ENCODE measurements at regions not wholly inside any gene's neighbourhood (a gene's known extent, or its start where the extent isn't known, plus 50 kb on each side); places are given as distances from the start of the nearest gene placed in this dataset.

- CTCF ChIA-PET (ENCODE audit: low intra/inter-chr PET ratio): no interaction called here
- ATAC-seq: no peak
- 32% methylated on average over 3 of the region's 3 CpGs for WGBS (ENCODE audit: insufficient coverage, low coverage, missing lambda C conversion rate)
- H3K4me1 ChIP-seq (replicated peaks in 1 of 2; ENCODE audit: control insufficient read depth in 2 of 2, insufficient read depth in 2 of 2, low read length in 2 of 2): no peaks in the 10 kb centered on the region; a peak in 1 of 5 replicates
- no peak overlapping the region for H3K9ac ChIP-seq (ENCODE audit: insufficient read depth in 1 of 2, low read depth in 2 of 2, low read length in 2 of 2)
- BruUV-seq (replicated peaks): no TSS peak
- H3K9me3 ChIP-seq (replicated peaks; ENCODE audit: control insufficient read depth, insufficient read depth, low read depth, low read length): no peaks in the 10 kb centered on the region; the same call in 1 of the 2 replicates
- no peaks in the 10 kb centered on the region for H3K36me3 ChIP-seq (ENCODE audit: control insufficient read depth, insufficient read depth, low read length)
- no peak overlapping the region for H3K27ac ChIP-seq (ENCODE audit: extremely low read depth, low read depth, low read length)
- intact Hi-C loops (cut with micrococcal nuclease): no loop called here
- H3K79me2 ChIP-seq (ENCODE audit: control insufficient read depth, insufficient read depth, low read length): no peaks in the 10 kb centered on the region
- TF ChIP-seq BMI1 (IDR thresholded peaks at IDR 0.05; ENCODE audit: low read length) (no peak), ZNF408 (CRISPR knock-in tag; IDR thresholded peaks at IDR 0.05; ENCODE audit: low read depth) (no peak), GATAD2B (IDR thresholded peaks at IDR 0.05; ENCODE audit: borderline replicate concordance) (no peak), YY1 (IDR thresholded peaks at IDR 0.05; ENCODE audit: borderline replicate concordance in 1 of 3, control insufficient read depth in 1 of 3, extremely low read depth in 1 of 3, insufficient read depth in 3 of 3, insufficient read length in 1 of 3, insufficient replicate concordance in 2 of 3, low read depth in 1 of 3, low read length in 2 of 3) (no peak), ZNF124 (CRISPR knock-in tag; IDR thresholded peaks at IDR 0.05) (no peak), STAG1 (CRISPR knock-in tag; IDR thresholded peaks at IDR 0.05; ENCODE audit: borderline replicate concordance) (no peak), ZNF347 (CRISPR knock-in tag; IDR thresholded peaks at IDR 0.05; ENCODE audit: low read depth) (no peak), GTF2F1 (IDR thresholded peaks at IDR 0.05; ENCODE audit: low read depth, low read length) (no peak), SAFB (IDR thresholded peaks at IDR 0.05; ENCODE audit: borderline replicate concordance, low read depth, low read length) (no peak), SMARCB1 (IDR thresholded peaks at IDR 0.05; ENCODE audit: insufficient read length, low read depth) (no peak), PTTG1 (tag; IDR thresholded peaks at IDR 0.05; ENCODE audit: low read depth) (no peak), ZNF165 (CRISPR knock-in tag; IDR thresholded peaks at IDR 0.05; ENCODE audit: borderline replicate concordance) (no peak), BCL6 (CRISPR knock-in tag; IDR thresholded peaks at IDR 0.05) (no peak), ZNF407 (IDR thresholded peaks at IDR 0.05; ENCODE audit: low read depth) (no peak)
- TF ChIP-seq, protein P1, sequence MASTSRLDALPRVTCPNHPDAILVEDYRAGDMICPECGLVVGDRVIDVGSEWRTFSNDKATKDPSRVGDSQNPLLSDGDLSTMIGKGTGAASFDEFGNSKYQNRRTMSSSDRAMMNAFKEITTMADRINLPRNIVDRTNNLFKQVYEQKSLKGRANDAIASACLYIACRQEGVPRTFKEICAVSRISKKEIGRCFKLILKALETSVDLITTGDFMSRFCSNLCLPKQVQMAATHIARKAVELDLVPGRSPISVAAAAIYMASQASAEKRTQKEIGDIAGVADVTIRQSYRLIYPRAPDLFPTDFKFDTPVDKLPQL (IDR thresholded peaks at IDR 0.05; ENCODE audit: extremely low read depth, insufficient read length): no peak
- POLR2A ChIA-PET: no interaction called here
- H3K4me3 ChIP-seq: no peak overlapping the region
- H3K9me1 ChIP-seq (ENCODE audit: control insufficient read depth, insufficient read depth, low read length): no peaks in the 10 kb centered on the region
- FAIRE-seq: no peak
- H2AFZ ChIP-seq (ENCODE audit: low read depth, low read length): no peak overlapping the region
- in situ Hi-C loops (cut with MboI): no loop called here
- no peak overlapping the region for H3K4me2 ChIP-seq (ENCODE audit: insufficient read depth, low read length)
- no peaks in the 10 kb centered on the region for H3K27me3 ChIP-seq (ENCODE audit: control insufficient read depth in 2 of 2, insufficient read depth in 2 of 2, low read length in 2 of 2)
- DNase-seq (ENCODE audit: extremely low read depth in 1 of 4, low spot score in 3 of 4): no peak
- no peaks in the 10 kb centered on the region for H4K20me1 ChIP-seq (replicated peaks; ENCODE audit: control insufficient read depth, insufficient read depth, low read length)
Measured at GRCh38 chr17:69967910-69968411, 107.1 kb upstream of the KCNJ16 start.

Measured in K562 (cell line).